CD4-positive, CD25-positive, alpha-beta regulatory T cell (primary cell): ENCODE measurements at regions not wholly inside any gene's neighbourhood (a gene's known extent, or its start where the extent isn't known, plus 50 kb on each side); places are given as distances from the start of the nearest gene placed in this dataset.

Experiments
- ATAC-seq, 2 donors: fragments of 150-1000 bp; cut with Tn5 transposase; one replicate each; pipeline ENCODE4 v1.10.0; 2021; ENCODE audit warnings: low read depth in 2 of 2, moderate number of reproducible peaks in 2 of 2, moderate library complexity in 1 of 2
- DNase-seq, 3 donors: peaks; one replicate each; pipeline versions ENCODE4 v3.0.0 to v3.0.0-alpha.2; 2012 to 2022; ENCODE audit warnings: mixed read lengths in 1 of 3
- H3K27ac ChIP-seq: one replicate; pipeline ENCODE4 v1.7.0; 2013; ENCODE audit warnings: mild to moderate bottlenecking, low read length; ENCODE audit not compliant: insufficient read depth, poor library complexity, severe bottlenecking
- H3K27me3 ChIP-seq: one replicate; pipeline ENCODE4 v1.7.0; 2013; ENCODE audit warnings: low read length; ENCODE audit not compliant: control insufficient read depth, insufficient read depth
- H3K36me3 ChIP-seq: one replicate; pipeline ENCODE4 v1.7.0; 2013; ENCODE audit warnings: mild to moderate bottlenecking, low read length, moderate library complexity; ENCODE audit not compliant: control insufficient read depth, insufficient read depth
- H3K4me1 ChIP-seq: 2 replicates; pipeline ENCODE4 v1.7.0; 2013; ENCODE audit warnings: mild to moderate bottlenecking, low read length; ENCODE audit not compliant: insufficient read depth, control insufficient read depth, poor library complexity, severe bottlenecking
- H3K4me3 ChIP-seq: one replicate; pipeline ENCODE4 v1.7.0; 2013; ENCODE audit warnings: low read depth, mild to moderate bottlenecking, low read length, moderate library complexity
- H3K9me3 ChIP-seq, 2 experiments: 1 replicate in 1 of 2; 2 replicates in 1 of 2; pipeline ENCODE4 v1.7.0; 2013; ENCODE audit warnings: low read length in 2 of 2, mild to moderate bottlenecking in 1 of 2, moderate library complexity in 1 of 2; ENCODE audit not compliant: control insufficient read depth in 2 of 2
- H3K27ac Mint-ChIP-seq, 3 donors: one replicate each; pipeline ENCODE4 v1.8.0; 2020 to 2022; ENCODE audit warnings: mild to moderate bottlenecking in 3 of 3, mixed read lengths in 3 of 3, moderate library complexity in 2 of 3
- H3K27me3 Mint-ChIP-seq: one replicate; pipeline ENCODE4 v1.8.0; 2022; ENCODE audit warnings: mild to moderate bottlenecking, mixed read lengths
- H3K36me3 Mint-ChIP-seq: one replicate; pipeline ENCODE4 v1.8.0; 2020; ENCODE audit warnings: mixed read lengths
- H3K4me1 Mint-ChIP-seq, 4 donors: one replicate each; pipeline ENCODE4 v1.8.0; 2020 to 2022; ENCODE audit warnings: mixed read lengths in 4 of 4, mild to moderate bottlenecking in 1 of 4
- H3K4me3 Mint-ChIP-seq, 4 donors: one replicate each; pipeline ENCODE4 v1.8.0; 2020 to 2022; ENCODE audit warnings: mild to moderate bottlenecking in 4 of 4, mixed read lengths in 4 of 4, moderate library complexity in 3 of 4
- H3K9me3 Mint-ChIP-seq, 7 donors: one replicate each; pipeline ENCODE4 v1.8.0; 2020 to 2022; ENCODE audit warnings: mixed read lengths in 7 of 7, mild to moderate bottlenecking in 3 of 7, moderate library complexity in 2 of 7

DNA sequence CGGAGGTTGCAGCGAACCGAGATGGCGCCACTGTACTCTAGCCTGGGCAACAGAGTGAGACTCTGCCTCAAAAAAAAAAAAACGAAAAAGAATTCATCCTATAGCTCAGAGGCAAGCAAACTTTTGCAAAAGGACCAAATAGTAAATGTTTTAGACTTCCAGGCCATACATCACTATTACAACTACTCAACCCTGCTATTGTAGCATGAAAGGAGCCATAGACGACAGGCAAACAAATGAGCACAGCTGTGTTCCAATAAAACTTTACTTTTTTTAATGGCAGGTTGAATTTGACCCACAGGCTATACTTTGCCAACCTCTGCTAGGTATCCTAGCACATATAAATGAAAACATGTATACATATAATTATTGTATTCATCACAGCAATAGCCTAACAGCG, 58.9 kb upstream of the SLC30A5 start:
- no peaks in the 10 kb centered on the region for H3K9me3 Mint-ChIP-seq
- H3K27me3 Mint-ChIP-seq: peaks cover 34% of the 10 kb centered on the region
- ATAC-seq: no peak
- no peak for DNase-seq
- no peak overlapping the region for H3K27ac Mint-ChIP-seq
- H3K9me3 ChIP-seq: no peaks in the 10 kb centered on the region
- H3K36me3 Mint-ChIP-seq: no peaks in the 10 kb centered on the region
- H3K4me3 Mint-ChIP-seq: peak overlapping the region in 1 of 4 donors; percentile 21
- peaks cover 4% of the 10 kb centered on the region for H3K27me3 ChIP-seq
- H3K4me3 ChIP-seq: no peak overlapping the region
- H3K27ac ChIP-seq: no peak overlapping the region
- no peaks in the 10 kb centered on the region for H3K36me3 ChIP-seq
- no peaks in the 10 kb centered on the region for H3K4me1 Mint-ChIP-seq
- no peaks in the 10 kb centered on the region for H3K4me1 ChIP-seq

DNA sequence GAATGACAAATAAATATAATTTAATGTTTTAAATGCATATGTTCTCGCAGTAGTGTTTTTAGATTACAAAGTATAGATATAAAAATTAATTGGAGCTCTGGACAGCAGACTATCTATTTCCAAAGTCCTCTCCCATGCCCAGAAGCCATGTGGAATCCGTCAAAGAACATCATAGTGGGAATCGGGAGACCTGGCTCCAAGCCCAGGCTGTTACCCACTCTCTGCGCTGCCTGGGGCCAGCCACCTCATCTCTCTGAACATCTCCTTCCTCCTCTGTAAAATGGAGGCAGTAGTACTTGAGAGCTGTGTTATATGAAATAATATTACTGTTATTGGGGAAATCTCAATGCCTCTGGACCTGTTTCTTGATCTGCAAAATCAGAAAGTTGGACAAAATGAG, 58.1 kb upstream of the SLC30A5 start:
- Histone ChIP-seq H3K4me1 (no peaks in the 10 kb centered on the region), H3K27me3 (peaks cover 4% of the 10 kb centered on the region), H3K36me3 (no peaks in the 10 kb centered on the region), H3K27ac (no peak overlapping the region), H3K4me3 (no peak overlapping the region), H3K9me3 (no peaks in the 10 kb centered on the region)
- ATAC-seq: no peak
- H3K4me3 Mint-ChIP-seq: no peak overlapping the region
- H3K27me3 Mint-ChIP-seq: peaks cover 26% of the 10 kb centered on the region
- no peaks in the 10 kb centered on the region for H3K36me3 Mint-ChIP-seq
- no peaks in the 10 kb centered on the region for H3K9me3 Mint-ChIP-seq
- no peak for DNase-seq
- H3K27ac Mint-ChIP-seq: no peak overlapping the region
- no peaks in the 10 kb centered on the region for H3K4me1 Mint-ChIP-seq

DNA sequence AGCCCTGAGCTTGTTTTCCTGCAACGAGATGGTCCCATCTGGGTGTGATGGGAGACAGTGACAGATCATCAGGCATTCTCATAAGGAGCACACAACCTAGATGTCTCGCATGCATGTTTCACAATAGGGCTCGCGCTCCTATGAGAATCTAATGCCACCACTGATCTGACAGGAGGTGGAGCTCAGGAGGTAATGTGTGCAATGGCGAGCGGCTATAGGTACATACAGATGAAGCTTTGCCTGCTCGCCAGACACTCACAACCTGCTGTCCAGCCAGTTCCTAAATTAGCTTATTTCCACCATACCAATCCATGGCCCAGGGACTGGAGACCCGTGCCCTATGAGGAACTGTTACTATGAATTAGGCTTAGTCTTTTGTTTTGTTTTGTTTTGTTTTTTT, 55.3 kb upstream of the SLC30A5 start:
- H3K36me3 Mint-ChIP-seq: no peaks in the 10 kb centered on the region
- no peaks in the 10 kb centered on the region for H3K36me3 ChIP-seq
- DNase-seq: no peak
- no peak overlapping the region for H3K27ac Mint-ChIP-seq
- H3K27ac ChIP-seq: no peak overlapping the region
- H3K9me3 ChIP-seq: no peaks in the 10 kb centered on the region
- peaks cover 0 to 7% (median 3%) of the 10 kb centered on the region in 4 donors for H3K4me1 Mint-ChIP-seq
- H3K27me3 Mint-ChIP-seq: peaks cover 22% of the 10 kb centered on the region
- H3K27me3 ChIP-seq: no peaks in the 10 kb centered on the region
- no peak overlapping the region for H3K4me3 Mint-ChIP-seq
- H3K4me1 ChIP-seq: peaks cover 3% of the 10 kb centered on the region
- no peak overlapping the region for H3K4me3 ChIP-seq
- ATAC-seq: no peak
- H3K9me3 Mint-ChIP-seq: no peaks in the 10 kb centered on the region

DNA sequence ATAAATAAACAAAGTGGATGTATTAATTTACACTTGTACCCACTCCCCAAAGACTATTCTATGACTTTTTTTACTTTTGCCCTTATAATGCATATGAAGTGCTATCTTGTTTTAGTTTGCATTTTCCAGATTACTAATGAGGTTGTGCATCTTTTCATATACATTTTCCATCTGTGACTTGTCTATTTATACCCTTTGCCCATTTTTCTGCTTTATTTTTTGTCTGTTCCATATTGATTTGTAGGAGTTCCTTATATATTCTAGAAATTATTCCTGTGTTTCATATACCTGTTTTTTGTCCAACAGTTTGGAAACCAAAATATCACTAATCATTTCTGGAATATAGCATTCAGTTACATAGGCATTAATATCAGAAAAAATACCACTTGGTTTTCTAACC, 54.0 kb upstream of the SLC30A5 start:
- H3K36me3 Mint-ChIP-seq: no peaks in the 10 kb centered on the region
- no peaks in the 10 kb centered on the region for H3K9me3 Mint-ChIP-seq
- no peaks in the 10 kb centered on the region for H3K36me3 ChIP-seq
- H3K9me3 ChIP-seq: no peaks in the 10 kb centered on the region
- H3K27me3 Mint-ChIP-seq: peaks cover 17% of the 10 kb centered on the region
- no peaks in the 10 kb centered on the region for H3K27me3 ChIP-seq
- no peak overlapping the region for H3K27ac Mint-ChIP-seq
- H3K27ac ChIP-seq: no peak overlapping the region
- DNase-seq (no peak), ATAC-seq (no peak)
- peaks cover 0 to 13% (median 5%) of the 10 kb centered on the region in 4 donors for H3K4me1 Mint-ChIP-seq
- peaks cover 3% of the 10 kb centered on the region for H3K4me1 ChIP-seq
- no peak overlapping the region for H3K4me3 Mint-ChIP-seq
- no peak overlapping the region for H3K4me3 ChIP-seq

DNA sequence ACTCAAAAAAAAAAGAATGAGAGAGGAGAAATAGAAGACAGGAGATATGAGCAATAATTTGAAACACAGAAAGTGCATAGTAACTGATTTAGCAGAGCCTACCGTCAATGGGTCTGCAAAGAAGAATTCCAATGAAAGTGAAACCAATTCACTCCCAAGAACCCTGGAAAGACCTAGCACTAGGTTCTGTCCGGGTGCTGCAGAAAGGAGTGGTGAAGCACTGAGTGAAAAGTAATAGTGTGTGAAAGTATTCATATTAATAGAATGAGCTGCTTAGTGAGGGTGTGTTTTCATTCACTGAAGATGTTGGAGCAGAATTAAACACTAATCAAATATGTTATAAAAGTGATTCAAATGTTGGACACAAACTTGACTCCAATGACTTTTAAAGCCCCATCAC, 51.3 kb upstream of the SLC30A5 start:
- peak overlapping the region; percentile 77 for H3K27ac ChIP-seq
- peaks cover 3% of the 10 kb centered on the region for H3K4me1 ChIP-seq
- H3K27me3 ChIP-seq: no peaks in the 10 kb centered on the region
- H3K4me3 ChIP-seq: no peak overlapping the region
- Mint-ChIP-seq H3K4me1 (peaks cover 0 to 13% (median 5%) of the 10 kb centered on the region in 4 donors), H3K9me3 (no peaks in the 10 kb centered on the region), H3K27ac (peak overlapping the region; percentile 83 to 92 (median 87)), H3K36me3 (no peaks in the 10 kb centered on the region), H3K27me3 (peaks cover 9% of the 10 kb centered on the region), H3K4me3 (peak overlapping the region in 2 of 4 donors; percentile 55 to 91)
- no peaks in the 10 kb centered on the region for H3K36me3 ChIP-seq
- peak in 1 of 2 donors; percentile 16 for ATAC-seq
- no peaks in the 10 kb centered on the region for H3K9me3 ChIP-seq
- no peak for DNase-seq

DNA sequence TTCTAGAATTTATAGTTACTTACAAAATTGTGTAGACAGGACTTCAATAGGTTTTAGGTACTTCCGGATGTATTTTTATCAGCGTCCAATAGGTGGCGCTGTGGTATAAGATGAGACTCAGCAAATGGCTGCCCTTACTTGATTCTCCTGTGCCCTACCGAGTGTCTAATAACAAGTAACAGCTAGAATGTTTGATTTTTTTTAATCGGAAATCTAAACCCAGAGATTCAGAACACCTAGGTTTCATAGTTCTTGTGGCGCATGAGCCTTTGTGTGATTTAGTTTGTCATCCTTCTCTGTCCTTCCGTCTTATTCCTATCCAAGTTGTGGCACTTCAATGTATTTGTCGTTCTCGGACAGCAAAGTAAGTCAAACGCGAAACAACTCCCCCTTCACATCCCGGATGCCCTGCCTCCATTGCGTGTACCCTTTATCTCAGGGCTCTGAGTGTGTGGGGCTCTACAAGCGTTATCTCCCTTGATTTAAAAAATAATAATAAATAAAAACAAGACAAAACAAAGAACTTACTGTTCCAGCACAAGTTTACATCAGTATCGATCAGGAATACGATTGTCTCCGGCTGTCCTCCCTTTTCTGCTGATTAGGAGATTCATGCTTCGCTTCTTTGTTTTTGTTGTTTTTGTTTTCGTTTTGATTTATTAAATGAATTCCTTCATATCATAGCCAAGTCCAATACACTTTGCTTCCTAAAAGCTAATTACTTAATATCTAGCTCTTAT, 50.7 kb upstream of the SLC30A5 start:
- Mint-ChIP-seq H3K9me3 (no peaks in the 10 kb centered on the region), H3K4me3 (peak overlapping the region; percentile 55 to 91 (median 86)), H3K4me1 (peaks cover 0 to 13% (median 5%) of the 10 kb centered on the region in 4 donors), H3K27me3 (peaks cover 9% of the 10 kb centered on the region), H3K36me3 (no peaks in the 10 kb centered on the region), H3K27ac (peak overlapping the region; percentile 83 to 92 (median 87))
- Histone ChIP-seq H3K9me3 (no peaks in the 10 kb centered on the region), H3K27me3 (no peaks in the 10 kb centered on the region), H3K27ac (peak overlapping the region; percentile 77), H3K36me3 (no peaks in the 10 kb centered on the region), H3K4me1 (peaks cover 3% of the 10 kb centered on the region), H3K4me3 (peak overlapping the region; percentile 87)
- ATAC-seq (peak; percentile 95 to 97), DNase-seq (peak; percentile 76 to 96 (median 91))

DNA sequence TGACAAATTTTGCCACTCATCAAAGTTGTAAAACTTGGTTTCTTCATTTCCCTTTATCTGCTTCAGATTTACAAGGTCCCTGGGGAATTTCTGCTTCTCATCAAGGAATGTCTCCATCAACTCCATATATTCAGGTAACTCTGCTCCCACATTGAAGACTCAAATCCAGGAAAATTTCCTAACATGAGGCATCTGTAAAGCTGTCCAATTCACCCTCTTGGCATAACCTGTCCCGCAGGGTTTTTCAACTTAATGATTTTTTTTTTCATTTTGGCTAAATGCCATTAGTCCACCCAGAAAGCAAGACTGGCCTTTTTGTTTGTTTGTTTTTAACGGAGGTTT, 50.2 kb upstream of the SLC30A5 start:
- peaks cover 3% of the 10 kb centered on the region for H3K4me1 ChIP-seq
- H3K4me3 Mint-ChIP-seq: peak overlapping the region in 3 of 4 donors; percentile 21 to 91 (median 85)
- no peak for DNase-seq
- peak overlapping the region; percentile 87 for H3K4me3 ChIP-seq
- peaks cover 7% of the 10 kb centered on the region for H3K27me3 Mint-ChIP-seq
- H3K9me3 Mint-ChIP-seq: no peaks in the 10 kb centered on the region
- peaks cover 0 to 13% (median 5%) of the 10 kb centered on the region in 4 donors for H3K4me1 Mint-ChIP-seq
- peak overlapping the region in 2 of 3 donors; percentile 44 to 87 for H3K27ac Mint-ChIP-seq
- ATAC-seq: no peak
- no peaks in the 10 kb centered on the region for H3K27me3 ChIP-seq
- H3K36me3 Mint-ChIP-seq: no peaks in the 10 kb centered on the region
- no peaks in the 10 kb centered on the region for H3K9me3 ChIP-seq
- H3K36me3 ChIP-seq: no peaks in the 10 kb centered on the region
- H3K27ac ChIP-seq: peak overlapping the region; percentile 77
